ENCODE measurements at regions not wholly inside any gene's neighbourhood (a gene's known extent, or its start where the extent isn't known, plus 50 kb on each side); places are given as distances from the start of the nearest gene placed in this dataset.
"Not testable (repeated sequence)": the region's sequence is repeated elsewhere in the genome, so short reads cannot be mapped to it uniquely, and the experiment has no call there.

- Mint-ChIP-seq H3K4me1 (peaks cover 23% of the 10 kb centered on the region), H3K36me3 (ENCODE audit: low read depth) (no peaks in the 10 kb centered on the region), H3K27ac (no peak overlapping the region), H3K9me3 (no peaks in the 10 kb centered on the region), H3K4me3 (no peak overlapping the region), H3K27me3 (peaks cover 2% of the 10 kb centered on the region)
- TF ChIP-seq CTCF (IDR thresholded peaks at IDR 0.05): no peak
- ChIA-PET POLR2A (no interaction called here), CTCF (interaction anchor here (1.7 kb wide), 1 partner anchor 513 kb away, joined by 7 read pairs; no protein-coding TSS in a partner anchor)
- DNase-seq: no peak
- intact Hi-C loops (cut with micrococcal nuclease): loop anchor here (2.0 to 5.0 kb wide), 2 partner anchors 21 to 1040 kb away; no protein-coding TSS in a partner anchor
- ATAC-seq (ENCODE audit: low read depth): no peak
Observed at GRCh38 chr6:139882234-139882633, 507.8 kb upstream of the CITED2 start.

- Mint-ChIP-seq H3K4me1 (peaks cover 23% of the 10 kb centered on the region), H3K27ac (no peak overlapping the region), H3K4me3 (no peak overlapping the region), H3K36me3 (ENCODE audit: low read depth) (no peaks in the 10 kb centered on the region), H3K9me3 (no peaks in the 10 kb centered on the region), H3K27me3 (no peaks in the 10 kb centered on the region)
- DNase-seq: no peak
- intact Hi-C loops (cut with micrococcal nuclease): loop anchor here (1.0 to 5.0 kb wide), 4 partner anchors 21 to 1681 kb away; no protein-coding TSS in a partner anchor
- TF ChIP-seq CTCF (IDR thresholded peaks at IDR 0.05): no peak
- ChIA-PET CTCF (interaction anchor here (0.6 to 1.7 kb wide), 2 partner anchors 512 to 1721 kb away, joined by 4 to 7 read pairs; no protein-coding TSS in a partner anchor), POLR2A (no interaction called here)
- peak; percentile 42 for ATAC-seq (ENCODE audit: low read depth)
Observed at GRCh38 chr6:139881728-139882211, 507.3 kb upstream of the CITED2 start.

- DNase-seq (no peak), ATAC-seq (ENCODE audit: low read depth) (no peak)
- H3K4me3 Mint-ChIP-seq: no peak overlapping the region
- POLR2A ChIA-PET: no interaction called here
- intact Hi-C loops (cut with micrococcal nuclease): loop anchor here (1.0 to 5.0 kb wide), 3 partner anchors 115 to 1681 kb away; no protein-coding TSS in a partner anchor
- CTCF ChIA-PET: interaction anchor here (0.6 to 1.7 kb wide), 2 partner anchors 512 to 1722 kb away, joined by 4 to 7 read pairs; no protein-coding TSS in a partner anchor
- no peaks in the 10 kb centered on the region for H3K9me3 Mint-ChIP-seq
- no peaks in the 10 kb centered on the region for H3K27me3 Mint-ChIP-seq
- no peak overlapping the region for H3K27ac Mint-ChIP-seq
- peaks cover 23% of the 10 kb centered on the region for H3K4me1 Mint-ChIP-seq
- H3K36me3 Mint-ChIP-seq (ENCODE audit: low read depth): no peaks in the 10 kb centered on the region
- TF ChIP-seq CTCF (IDR thresholded peaks at IDR 0.05): no peak
Observed at GRCh38 chr6:139881236-139881635, 506.8 kb upstream of the CITED2 start.

DNA sequence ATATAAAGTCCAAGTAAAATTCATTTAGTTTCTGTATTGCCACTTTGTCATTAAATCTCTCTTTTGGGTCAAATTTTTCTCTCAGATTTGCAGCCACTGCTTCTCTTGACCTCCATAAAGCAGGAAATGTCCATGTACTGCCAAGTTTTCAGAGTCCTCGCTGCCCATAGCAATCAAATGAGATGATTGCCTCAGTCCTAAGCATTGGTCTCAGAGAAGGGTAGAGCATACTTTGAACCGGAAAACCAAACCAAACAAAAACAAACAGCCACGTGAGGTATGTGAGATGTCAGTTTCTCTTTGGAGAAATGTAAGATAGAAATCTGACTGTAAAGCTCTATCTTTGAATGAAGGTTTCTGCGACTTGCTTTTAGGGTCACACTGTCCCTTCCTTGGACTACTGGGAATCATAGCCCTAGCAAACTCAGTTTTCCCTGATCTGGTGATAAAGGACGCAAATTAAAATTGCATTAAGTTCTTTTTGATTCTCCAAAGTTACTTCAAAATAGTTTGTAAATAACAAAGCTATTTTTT lies 505.4 kb upstream of the CITED2 start:
- H3K4me3 Mint-ChIP-seq: no peak overlapping the region
- TF ChIP-seq CTCF (IDR thresholded peaks at IDR 0.05): no peak
- POLR2A ChIA-PET: no interaction called here
- DNase-seq (no peak), ATAC-seq (ENCODE audit: low read depth) (no peak)
- no peak overlapping the region for H3K27ac Mint-ChIP-seq
- intact Hi-C loops (cut with micrococcal nuclease): loop anchor here (5.0 kb wide), 1 partner anchor 1042 kb away; no protein-coding TSS in a partner anchor
- no peaks in the 10 kb centered on the region for H3K36me3 Mint-ChIP-seq (ENCODE audit: low read depth)
- H3K4me1 Mint-ChIP-seq: peaks cover 23% of the 10 kb centered on the region
- CTCF ChIA-PET: interaction anchor here (0.9 kb wide), 1 partner anchor 469 kb away, joined by 3 read pairs; no protein-coding TSS in a partner anchor
- H3K9me3 Mint-ChIP-seq: no peaks in the 10 kb centered on the region
- peaks cover 2% of the 10 kb centered on the region for H3K27me3 Mint-ChIP-seq

GRCh38 chr6:139879241-139879640 lies 504.8 kb upstream of the CITED2 start:
- intact Hi-C loops (cut with micrococcal nuclease); H3K4me3 Mint-ChIP-seq; H3K9me3 Mint-ChIP-seq; H3K27me3 Mint-ChIP-seq; DNase-seq; POLR2A ChIA-PET; H3K36me3 Mint-ChIP-seq (ENCODE audit: low read depth); ATAC-seq (ENCODE audit: low read depth); CTCF ChIA-PET; H3K27ac Mint-ChIP-seq: not testable (repeated sequence)
- peaks cover 23% of the 10 kb centered on the region for H3K4me1 Mint-ChIP-seq
